Hippocampal formation (tissue), 2 donors: ENCODE measurements at regions not wholly inside any gene's neighbourhood (a gene's known extent, or its start where the extent isn't known, plus 50 kb on each side); places are given as distances from the start of the nearest gene placed in this dataset.
"Not testable (repeated sequence)": the region's sequence is repeated elsewhere in the genome, so short reads cannot be mapped to it uniquely, and the experiment has no call there.

Source experiments
- DNase-seq, 2 donors: peaks; one replicate each; lab custom pipeline; 2025; lab: John Stamatoyannopoulos, UW

GRCh38 chr4:127293496-127293895, 339.3 kb upstream of the INTU start:
- DNase-seq = no peak

GRCh38 chr4:127304356-127304755, 328.4 kb upstream of the INTU start:
- DNase-seq = no peak

GRCh38 chr4:127307996-127308395, 324.8 kb upstream of the INTU start:
- DNase-seq = no peak

GRCh38 chr4:127309369-127310102, 323.2 kb upstream of the INTU start:
- no peak for DNase-seq

- DNase-seq = no peak
Measured at GRCh38 chr4:127311371-127311770, 321.4 kb upstream of the INTU start.

GRCh38 chr4:127311924-127312323, 320.8 kb upstream of the INTU start:
- DNase-seq = no peak

- DNase-seq = no peak
Measured at GRCh38 chr4:127313767-127314166, 319.0 kb upstream of the INTU start.

GRCh38 chr4:127327491-127327890, 305.3 kb upstream of the INTU start:
- no peak for DNase-seq

GRCh38 chr4:127335073-127335620, 297.6 kb upstream of the INTU start:
- no peak for DNase-seq

- DNase-seq = no peak
Measured at GRCh38 chr4:127335732-127336131, 297.0 kb upstream of the INTU start.

- not testable (repeated sequence) for DNase-seq
Measured at GRCh38 chr4:127343123-127343522, 289.6 kb upstream of the INTU start.

GRCh38 chr4:127344071-127344470, 288.7 kb upstream of the INTU start:
- DNase-seq = no peak

GRCh38 chr4:127347936-127348335, 284.8 kb upstream of the INTU start:
- DNase-seq = no peak

- DNase-seq = no peak
Measured at GRCh38 chr4:127352220-127353113, 280.3 kb upstream of the INTU start.

GRCh38 chr4:127355743-127356142, 277.0 kb upstream of the INTU start:
- DNase-seq = no peak

GRCh38 chr4:127357765-127358164, 275.0 kb upstream of the INTU start:
- DNase-seq = no peak

GRCh38 chr4:127362686-127363085, 270.1 kb upstream of the INTU start:
- no peak for DNase-seq

GRCh38 chr4:127364397-127364796, 268.4 kb upstream of the INTU start:
- DNase-seq = no peak

- DNase-seq = no peak
Measured at GRCh38 chr4:127364911-127365310, 267.8 kb upstream of the INTU start.

GRCh38 chr4:127370604-127371003, 262.2 kb upstream of the INTU start:
- DNase-seq = no peak

- DNase-seq = no peak
Measured at GRCh38 chr4:127379499-127379898, 253.3 kb upstream of the INTU start.

GRCh38 chr4:127379948-127380347, 252.8 kb upstream of the INTU start:
- DNase-seq = not testable (repeated sequence)

- no peak for DNase-seq
Measured at GRCh38 chr4:127383666-127384065, 249.1 kb upstream of the INTU start.
